ENCODE measurements at regions not wholly inside any gene's neighbourhood (a gene's known extent, or its start where the extent isn't known, plus 50 kb on each side); places are given as distances from the start of the nearest gene placed in this dataset.

- TF ChIP-seq CEBPZ (IDR thresholded peaks at IDR 0.05; ENCODE audit: low read depth, low read length) (no peak), SUZ12 (IDR thresholded peaks at IDR 0.05; ENCODE audit: unreplicated experiment) (no peak)
- TF ChIP-seq, protein P1, sequence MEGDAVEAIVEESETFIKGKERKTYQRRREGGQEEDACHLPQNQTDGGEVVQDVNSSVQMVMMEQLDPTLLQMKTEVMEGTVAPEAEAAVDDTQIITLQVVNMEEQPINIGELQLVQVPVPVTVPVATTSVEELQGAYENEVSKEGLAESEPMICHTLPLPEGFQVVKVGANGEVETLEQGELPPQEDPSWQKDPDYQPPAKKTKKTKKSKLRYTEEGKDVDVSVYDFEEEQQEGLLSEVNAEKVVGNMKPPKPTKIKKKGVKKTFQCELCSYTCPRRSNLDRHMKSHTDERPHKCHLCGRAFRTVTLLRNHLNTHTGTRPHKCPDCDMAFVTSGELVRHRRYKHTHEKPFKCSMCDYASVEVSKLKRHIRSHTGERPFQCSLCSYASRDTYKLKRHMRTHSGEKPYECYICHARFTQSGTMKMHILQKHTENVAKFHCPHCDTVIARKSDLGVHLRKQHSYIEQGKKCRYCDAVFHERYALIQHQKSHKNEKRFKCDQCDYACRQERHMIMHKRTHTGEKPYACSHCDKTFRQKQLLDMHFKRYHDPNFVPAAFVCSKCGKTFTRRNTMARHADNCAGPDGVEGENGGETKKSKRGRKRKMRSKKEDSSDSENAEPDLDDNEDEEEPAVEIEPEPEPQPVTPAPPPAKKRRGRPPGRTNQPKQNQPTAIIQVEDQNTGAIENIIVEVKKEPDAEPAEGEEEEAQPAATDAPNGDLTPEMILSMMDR (IDR thresholded peaks at IDR 0.05 in 2 of 3, conservative IDR thresholded peaks at IDR 0.05 in 1 of 3; ENCODE audit: control insufficient read depth in 2 of 3, extremely low read depth in 1 of 3, insufficient read depth in 1 of 3, low read depth in 3 of 3, low read length in 3 of 3) = no peak
Measured at GRCh38 chr13:109577191-109577700, 209.1 kb downstream of the IRS2 start (continued).

DNA sequence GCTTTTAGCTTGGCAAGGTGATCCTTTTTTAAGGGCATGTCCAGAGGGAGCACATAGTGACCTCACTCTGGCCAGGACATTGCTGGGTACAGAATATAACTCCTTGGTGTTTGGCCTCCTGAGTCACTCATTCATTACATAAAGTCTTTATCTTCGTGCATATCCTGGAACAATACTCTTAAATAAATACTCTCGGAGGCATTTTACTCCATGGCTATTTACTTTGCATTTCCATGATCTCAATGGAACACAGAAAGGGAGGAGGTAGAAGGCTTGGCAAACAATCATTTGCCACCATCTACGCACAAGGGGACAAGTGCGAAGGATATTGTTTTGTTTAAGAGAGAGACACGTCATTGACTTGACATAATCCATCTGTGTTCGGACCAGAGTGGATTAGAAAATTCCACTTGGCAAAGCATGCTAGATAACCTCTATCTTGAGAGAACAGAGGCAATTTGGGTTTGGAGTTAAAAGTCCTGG, 210.0 kb downstream of the IRS2 start:
- in situ Hi-C loops (cut with MboI) = no loop called here
- 34% methylated on average over 6 of the region's 6 CpGs for WGBS (ENCODE audit: insufficient coverage, insufficient replicate concordance, low lambda C conversion rate, missing lambda C conversion rate)
- no peak for TF ChIP-seq MYB (IDR thresholded peaks at IDR 0.05; ENCODE audit: borderline replicate concordance, low read depth, low read length)
- no peak for TF ChIP-seq CEBPZ (IDR thresholded peaks at IDR 0.05; ENCODE audit: low read depth, low read length)

More for the DNA sequence above, 210.0 kb downstream of the IRS2 start:
- ATAC-seq = no peak
- POLR2A ChIA-PET = no interaction called here
- no peak overlapping the region for H2AFZ ChIP-seq (ENCODE audit: control insufficient read depth, low read depth, low read length)
- no peak overlapping the region for H3K9ac ChIP-seq (ENCODE audit: control insufficient read depth, insufficient read depth, low read length)
- DNase-seq (ENCODE audit: low read depth, low spot score) = no peak
- H3K4me3 ChIP-seq = no peak overlapping the region
- H4K20me1 ChIP-seq (ENCODE audit: control insufficient read depth, insufficient read depth) = no peaks in the 10 kb centered on the region
- no peaks in the 10 kb centered on the region for H3K79me2 ChIP-seq (ENCODE audit: control insufficient read depth, insufficient read depth, low read length)
- H3K4me2 ChIP-seq (ENCODE audit: control insufficient read depth, insufficient read depth) = no peak overlapping the region
- no peaks in the 10 kb centered on the region for H3K4me1 ChIP-seq (ENCODE audit: control insufficient read depth, insufficient read depth, low read length)
- CTCF ChIA-PET = no interaction called here
- RAD21 ChIA-PET (ENCODE audit: unreplicated experiment) = no interaction called here
- no peak for FAIRE-seq
- H3K36me3 ChIP-seq (ENCODE audit: control insufficient read depth in 2 of 2, insufficient read depth in 2 of 2, low read length in 1 of 2) = no peaks in the 10 kb centered on the region
- H3K9me3 ChIP-seq (replicated peaks; ENCODE audit: control insufficient read depth, insufficient read depth, low read length) = no peaks in the 10 kb centered on the region
- H3K27me3 ChIP-seq (replicated peaks in 1 of 2; ENCODE audit: control insufficient read depth in 2 of 2, insufficient read depth in 2 of 2, low read length in 1 of 2) = no peaks in the 10 kb centered on the region
- intact Hi-C loops (cut with micrococcal nuclease; ENCODE audit: unreplicated experiment) = no loop called here
- SMC1A ChIA-PET (ENCODE audit: uncharacterized antibody, unreplicated experiment) = interaction anchor here (0.5 to 1.1 kb wide), 2 partner anchors 9 to 11 kb away, joined by 3 read pairs; no protein-coding TSS in a partner anchor
- H3K27ac ChIP-seq (ENCODE audit: control insufficient read depth, insufficient read depth) = no peak overlapping the region
- BruUV-seq (replicated peaks) = no TSS peak

All from GM12878 (cell line).